Chondrocyte (in vitro differentiated cells): ENCODE measurements at regions not wholly inside any gene's neighbourhood (a gene's known extent, or its start where the extent isn't known, plus 50 kb on each side); places are given as distances from the start of the nearest gene placed in this dataset.
"Not testable (repeated sequence)": the region's sequence is repeated elsewhere in the genome, so short reads cannot be mapped to it uniquely, and the experiment has no call there.

Experiments used
- DNase-seq: peaks from one replicate; pipeline ENCODE4 v3.0.0; 2021; ENCODE audit warnings: mixed read lengths, low spot score
- H3K27ac Mint-ChIP-seq: one replicate; pipeline ENCODE4 v1.8.0; 2021; ENCODE audit warnings: mild to moderate bottlenecking, moderate library complexity, mixed read lengths; ENCODE audit not compliant: unreplicated experiment
- H3K27me3 Mint-ChIP-seq: 2 replicates; pipeline ENCODE4 v1.8.0; 2021; ENCODE audit warnings: low read depth, mixed read lengths
- H3K36me3 Mint-ChIP-seq: 2 replicates; pipeline ENCODE4 v1.8.0; 2021; ENCODE audit warnings: low read depth, mixed read lengths
- H3K4me1 Mint-ChIP-seq: 2 replicates; pipeline ENCODE4 v1.8.0; 2021; ENCODE audit warnings: low read depth, mild to moderate bottlenecking, mixed read lengths
- H3K4me3 Mint-ChIP-seq: one replicate; pipeline ENCODE4 v1.8.0; 2021; ENCODE audit warnings: mild to moderate bottlenecking, moderate library complexity, mixed read lengths; ENCODE audit not compliant: unreplicated experiment
- H3K9me3 Mint-ChIP-seq: 2 replicates; pipeline ENCODE4 v1.8.0; 2021; ENCODE audit warnings: low read depth, mixed read lengths
- TF ChIP-seq, protein P1 (sequence below): fragments of 200-600 bp; sonication (generic); IDR thresholded peaks from 2 replicates; pipeline ENCODE4 v1.5.0; 2021; ENCODE audit warnings: antibody characterized with exemption, mild to moderate bottlenecking, moderate library complexity

DNA sequence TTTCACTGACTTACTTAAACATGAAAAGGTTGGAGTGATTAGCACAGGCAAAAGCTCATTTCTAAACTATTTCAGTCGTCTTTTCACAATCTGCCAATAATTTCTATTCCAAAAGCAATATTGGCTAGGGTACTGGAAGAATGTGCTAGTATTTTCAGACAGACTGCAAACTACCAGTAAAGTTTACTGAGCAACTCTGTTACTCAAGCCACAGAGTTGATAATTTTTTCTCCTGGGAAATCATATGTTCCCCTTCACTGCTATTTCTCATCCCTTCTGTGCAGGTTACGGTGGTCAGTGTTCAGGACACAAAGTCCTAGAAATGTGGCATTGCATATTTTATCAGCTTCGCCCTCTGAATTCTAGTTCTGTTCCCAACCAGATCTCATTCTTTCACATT, 343.3 kb upstream of the TNC start:
- no peaks in the 10 kb centered on the region for H3K4me1 Mint-ChIP-seq
- peaks cover 8% of the 10 kb centered on the region for H3K9me3 Mint-ChIP-seq
- H3K4me3 Mint-ChIP-seq, result no peak overlapping the region
- DNase-seq, result no peak
- TF ChIP-seq, protein P1, sequence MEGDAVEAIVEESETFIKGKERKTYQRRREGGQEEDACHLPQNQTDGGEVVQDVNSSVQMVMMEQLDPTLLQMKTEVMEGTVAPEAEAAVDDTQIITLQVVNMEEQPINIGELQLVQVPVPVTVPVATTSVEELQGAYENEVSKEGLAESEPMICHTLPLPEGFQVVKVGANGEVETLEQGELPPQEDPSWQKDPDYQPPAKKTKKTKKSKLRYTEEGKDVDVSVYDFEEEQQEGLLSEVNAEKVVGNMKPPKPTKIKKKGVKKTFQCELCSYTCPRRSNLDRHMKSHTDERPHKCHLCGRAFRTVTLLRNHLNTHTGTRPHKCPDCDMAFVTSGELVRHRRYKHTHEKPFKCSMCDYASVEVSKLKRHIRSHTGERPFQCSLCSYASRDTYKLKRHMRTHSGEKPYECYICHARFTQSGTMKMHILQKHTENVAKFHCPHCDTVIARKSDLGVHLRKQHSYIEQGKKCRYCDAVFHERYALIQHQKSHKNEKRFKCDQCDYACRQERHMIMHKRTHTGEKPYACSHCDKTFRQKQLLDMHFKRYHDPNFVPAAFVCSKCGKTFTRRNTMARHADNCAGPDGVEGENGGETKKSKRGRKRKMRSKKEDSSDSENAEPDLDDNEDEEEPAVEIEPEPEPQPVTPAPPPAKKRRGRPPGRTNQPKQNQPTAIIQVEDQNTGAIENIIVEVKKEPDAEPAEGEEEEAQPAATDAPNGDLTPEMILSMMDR, result no peak
- H3K27ac Mint-ChIP-seq, result no peak overlapping the region
- H3K27me3 Mint-ChIP-seq, result no peaks in the 10 kb centered on the region
- no peaks in the 10 kb centered on the region for H3K36me3 Mint-ChIP-seq

DNA sequence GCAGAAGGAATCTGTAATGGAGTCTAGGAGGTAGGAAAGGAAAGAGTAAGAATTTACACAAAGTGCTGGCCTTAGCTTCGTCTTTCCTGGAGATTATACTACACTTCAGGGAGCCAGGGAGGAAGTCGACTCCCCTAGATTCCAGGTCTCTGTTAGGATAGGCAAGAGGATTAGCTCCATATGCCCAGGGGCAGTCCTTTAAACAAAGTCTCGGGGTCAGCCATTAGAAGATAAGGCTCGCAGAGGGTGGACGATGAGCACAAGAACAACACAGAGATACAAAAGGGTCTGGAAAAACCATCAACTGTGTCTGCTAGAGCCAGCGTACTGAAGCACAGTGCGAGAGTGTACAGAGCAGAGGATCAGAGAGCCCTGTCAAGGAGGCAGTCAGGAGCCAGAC, 344.7 kb upstream of the TNC start:
- no peak for DNase-seq
- no peak overlapping the region for H3K4me3 Mint-ChIP-seq
- no peaks in the 10 kb centered on the region for H3K27me3 Mint-ChIP-seq
- no peak overlapping the region for H3K27ac Mint-ChIP-seq
- H3K36me3 Mint-ChIP-seq, result no peaks in the 10 kb centered on the region
- H3K9me3 Mint-ChIP-seq, result peaks cover 4% of the 10 kb centered on the region
- H3K4me1 Mint-ChIP-seq, result no peaks in the 10 kb centered on the region
- TF ChIP-seq, protein P1, result no peak

DNA sequence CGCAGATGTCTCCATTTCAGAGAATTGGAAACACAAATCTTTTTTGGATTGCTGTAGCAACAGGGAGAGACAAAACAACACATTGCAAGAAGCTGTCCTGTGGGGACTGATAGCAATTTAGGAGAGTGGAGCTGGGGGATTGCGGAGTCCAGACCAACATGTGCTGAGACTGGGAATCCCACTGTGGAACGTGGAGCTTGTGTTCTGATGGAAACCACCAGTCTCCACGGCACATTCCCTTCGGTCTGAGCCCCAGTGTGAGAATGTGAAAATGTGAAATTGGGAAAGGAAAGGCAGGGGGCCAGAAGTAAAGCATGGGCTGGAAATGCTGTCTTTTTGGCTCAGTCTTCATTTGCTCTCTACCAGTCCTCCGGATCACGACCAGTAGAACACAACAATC, 348.8 kb upstream of the TNC start:
- Mint-ChIP-seq H3K4me1 (no peaks in the 10 kb centered on the region), H3K27ac (no peak overlapping the region), H3K9me3 (peaks cover 13% of the 10 kb centered on the region), H3K4me3 (no peak overlapping the region), H3K36me3 (peaks cover 3% of the 10 kb centered on the region), H3K27me3 (no peaks in the 10 kb centered on the region)
- no peak for DNase-seq
- TF ChIP-seq, protein P1, result no peak

DNA sequence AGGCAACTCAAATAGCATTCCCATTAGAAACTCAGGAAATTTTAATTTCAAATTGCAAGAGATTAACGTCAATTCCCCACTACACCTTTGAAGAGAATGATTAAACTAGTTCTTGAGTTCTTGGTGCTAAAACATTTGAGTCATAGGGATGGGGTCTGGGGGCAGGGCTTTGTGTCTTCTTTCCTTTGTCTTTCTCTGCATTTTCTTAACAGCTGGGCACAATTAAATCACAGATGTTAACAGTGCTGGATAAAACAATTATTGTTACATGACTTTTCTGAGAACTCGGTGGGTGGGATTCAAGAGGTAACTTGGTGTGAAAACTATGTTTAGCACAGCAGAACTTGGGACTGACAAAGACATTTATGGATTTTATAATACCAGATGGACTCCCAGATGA, 351.9 kb upstream of the TNC start:
- Mint-ChIP-seq H3K27me3 (peaks cover 16% of the 10 kb centered on the region), H3K27ac (no peak overlapping the region), H3K4me1 (no peaks in the 10 kb centered on the region), H3K36me3 (peaks cover 3% of the 10 kb centered on the region), H3K9me3 (peaks cover 9% of the 10 kb centered on the region), H3K4me3 (no peak overlapping the region)
- TF ChIP-seq, protein P1, result no peak
- no peak for DNase-seq

DNA sequence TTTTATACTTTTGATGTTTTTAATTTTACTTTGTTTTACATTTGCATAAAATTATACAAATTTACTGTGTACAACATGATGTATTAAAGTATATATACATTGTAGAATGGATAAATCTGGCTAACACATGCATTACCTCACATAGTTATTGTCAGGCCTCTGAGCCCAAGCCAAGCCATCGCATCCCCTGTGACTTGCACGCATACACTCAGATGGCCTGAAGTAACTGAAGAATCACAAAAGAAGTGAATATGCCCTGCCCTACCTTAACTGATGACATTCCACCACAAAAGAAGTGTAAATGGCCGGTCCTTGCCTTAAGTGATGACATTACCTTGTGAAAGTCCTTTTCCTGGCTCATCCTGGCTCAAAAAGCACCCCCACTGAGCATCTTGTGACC, 355.1 kb upstream of the TNC start:
- H3K4me1 Mint-ChIP-seq, H3K36me3 Mint-ChIP-seq, H3K9me3 Mint-ChIP-seq, DNase-seq, H3K4me3 Mint-ChIP-seq, H3K27ac Mint-ChIP-seq: not testable (repeated sequence)
- peaks cover 22% of the 10 kb centered on the region for H3K27me3 Mint-ChIP-seq

DNA sequence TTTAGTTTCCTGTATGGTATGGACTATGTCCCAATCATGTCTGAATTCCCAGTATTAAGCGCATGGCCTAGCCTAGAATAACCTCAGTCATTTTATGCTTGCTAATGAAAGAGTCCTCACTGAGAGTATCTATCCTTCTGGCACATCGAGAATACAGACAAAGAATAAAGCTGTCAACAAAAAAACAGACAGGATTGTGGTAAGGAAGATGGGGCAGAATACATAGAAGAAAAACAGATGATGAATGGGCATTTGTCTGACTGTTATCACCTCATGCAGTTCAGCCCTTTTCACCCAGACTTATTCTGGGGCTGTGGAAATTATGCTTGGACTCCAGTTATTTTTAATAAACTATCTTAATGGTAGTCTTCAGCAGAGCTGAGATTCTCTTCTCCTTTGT, 363.8 kb upstream of the TNC start:
- Mint-ChIP-seq H3K36me3 (no peaks in the 10 kb centered on the region), H3K27ac (no peak overlapping the region), H3K4me1 (no peaks in the 10 kb centered on the region), H3K4me3 (no peak overlapping the region), H3K27me3 (peaks cover 2% of the 10 kb centered on the region), H3K9me3 (no peaks in the 10 kb centered on the region)
- no peak for DNase-seq
- TF ChIP-seq, protein P1, result no peak
